ENCODE measurements at regions not wholly inside any gene's neighbourhood (a gene's known extent, or its start where the extent isn't known, plus 50 kb on each side); places are given as distances from the start of the nearest gene placed in this dataset.
A peak's percentile ranks its signal among the peaks of the same experiment; 100 is the strongest.

DNA sequence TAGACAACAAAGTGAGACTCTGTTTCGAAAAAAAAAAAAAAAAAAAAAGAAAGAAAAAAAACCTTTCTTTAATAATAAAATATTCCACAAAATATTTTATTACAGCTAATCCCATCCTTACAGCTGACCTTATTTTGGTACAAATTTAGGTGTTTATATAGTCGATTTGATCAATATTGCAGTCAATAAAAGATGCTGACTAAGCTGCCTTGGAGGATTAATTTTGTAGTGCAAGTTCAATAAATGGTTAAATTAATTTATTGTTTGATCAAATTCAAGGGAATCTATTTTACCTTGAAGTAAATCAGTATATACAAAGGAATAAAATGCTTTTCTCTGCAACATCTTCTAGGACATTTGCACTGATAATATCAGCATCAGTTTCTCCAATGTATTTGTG lies 1764.3 kb downstream of the NCAM2 start:
- TF ChIP-seq, protein P1, sequence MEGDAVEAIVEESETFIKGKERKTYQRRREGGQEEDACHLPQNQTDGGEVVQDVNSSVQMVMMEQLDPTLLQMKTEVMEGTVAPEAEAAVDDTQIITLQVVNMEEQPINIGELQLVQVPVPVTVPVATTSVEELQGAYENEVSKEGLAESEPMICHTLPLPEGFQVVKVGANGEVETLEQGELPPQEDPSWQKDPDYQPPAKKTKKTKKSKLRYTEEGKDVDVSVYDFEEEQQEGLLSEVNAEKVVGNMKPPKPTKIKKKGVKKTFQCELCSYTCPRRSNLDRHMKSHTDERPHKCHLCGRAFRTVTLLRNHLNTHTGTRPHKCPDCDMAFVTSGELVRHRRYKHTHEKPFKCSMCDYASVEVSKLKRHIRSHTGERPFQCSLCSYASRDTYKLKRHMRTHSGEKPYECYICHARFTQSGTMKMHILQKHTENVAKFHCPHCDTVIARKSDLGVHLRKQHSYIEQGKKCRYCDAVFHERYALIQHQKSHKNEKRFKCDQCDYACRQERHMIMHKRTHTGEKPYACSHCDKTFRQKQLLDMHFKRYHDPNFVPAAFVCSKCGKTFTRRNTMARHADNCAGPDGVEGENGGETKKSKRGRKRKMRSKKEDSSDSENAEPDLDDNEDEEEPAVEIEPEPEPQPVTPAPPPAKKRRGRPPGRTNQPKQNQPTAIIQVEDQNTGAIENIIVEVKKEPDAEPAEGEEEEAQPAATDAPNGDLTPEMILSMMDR (IDR thresholded peaks at IDR 0.05; ENCODE audit: control insufficient read depth, insufficient read depth, low read depth, low read length, missing control alignments): no peak
- H3K4me3 ChIP-seq (ENCODE audit: control insufficient read depth, low read depth, low read length): no peak overlapping the region
- DNase-seq (ENCODE audit: low read depth): no peak

DNA sequence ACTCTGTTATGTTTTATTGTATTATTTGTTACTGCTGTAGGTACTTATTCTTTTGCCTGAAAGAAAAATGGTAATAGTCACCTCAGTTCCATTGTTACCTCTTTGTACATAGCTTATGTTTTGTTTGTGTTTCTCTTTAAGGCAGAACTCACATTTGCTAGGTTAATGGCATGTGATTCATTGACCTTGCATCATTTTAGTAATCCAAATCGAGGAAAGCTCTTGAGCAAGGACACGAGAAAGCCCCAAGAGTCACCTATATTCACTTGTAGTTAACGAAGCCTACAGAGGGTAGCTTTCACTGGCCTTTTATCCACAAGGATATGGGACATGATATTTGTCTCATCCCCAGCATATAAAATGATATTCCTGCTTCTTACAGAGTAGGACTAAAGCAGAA lies 1765.2 kb downstream of the NCAM2 start:
- H3K4me3 ChIP-seq (ENCODE audit: control insufficient read depth, low read depth, low read length): no peak overlapping the region
- TF ChIP-seq, protein P1 (IDR thresholded peaks at IDR 0.05; ENCODE audit: control insufficient read depth, insufficient read depth, low read depth, low read length, missing control alignments): no peak
- no peak for DNase-seq (ENCODE audit: low read depth)

DNA sequence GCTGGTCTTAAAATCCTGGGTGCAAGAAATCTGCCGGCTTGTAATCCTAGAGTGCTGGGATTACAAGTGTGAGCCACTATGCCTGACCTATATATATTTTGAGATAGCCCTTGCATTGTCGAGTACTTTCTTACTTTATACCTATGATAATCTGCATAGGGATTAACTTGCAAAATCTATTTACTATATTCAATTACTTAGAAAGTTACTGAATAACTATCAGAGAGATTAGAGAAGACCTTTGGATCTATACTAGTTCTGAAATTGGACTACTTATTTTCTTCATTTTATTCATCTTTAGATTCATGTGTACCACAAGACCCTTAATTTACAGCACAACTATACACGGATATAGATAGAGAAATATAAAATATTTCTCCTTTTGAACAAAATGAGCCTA lies 1766.0 kb downstream of the NCAM2 start:
- TF ChIP-seq, protein P1 (IDR thresholded peaks at IDR 0.05; ENCODE audit: control insufficient read depth, insufficient read depth, low read depth, low read length, missing control alignments): no peak

DNA sequence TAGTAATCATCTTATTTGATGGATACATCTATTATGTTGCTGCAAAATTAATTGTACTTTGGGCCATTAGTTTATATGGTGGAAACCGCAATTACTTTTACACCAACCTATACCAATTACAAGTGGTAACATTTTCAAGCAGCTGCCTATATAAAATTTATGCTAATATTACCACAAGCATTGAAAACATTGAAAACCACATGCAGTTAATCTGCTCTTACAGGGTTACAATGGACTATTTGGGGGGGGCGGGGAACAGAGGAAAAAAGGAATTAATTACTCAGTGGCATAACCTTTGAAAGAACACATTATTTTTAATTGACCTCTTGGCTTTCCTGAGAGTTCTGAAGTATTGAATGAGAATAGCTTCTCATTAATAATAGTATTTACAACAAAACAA lies 1793.2 kb downstream of the NCAM2 start:
- TF ChIP-seq, protein P1 (IDR thresholded peaks at IDR 0.05; ENCODE audit: control insufficient read depth, insufficient read depth, low read depth, low read length, missing control alignments): no peak
- no peak for DNase-seq (ENCODE audit: low read depth)
- no peak overlapping the region for H3K4me3 ChIP-seq (ENCODE audit: control insufficient read depth, low read depth, low read length)

More for the DNA sequence above, 1766.0 kb downstream of the NCAM2 start:
- DNase-seq (ENCODE audit: low read depth): no peak
- H3K4me3 ChIP-seq (ENCODE audit: control insufficient read depth, low read depth, low read length): no peak overlapping the region

DNA sequence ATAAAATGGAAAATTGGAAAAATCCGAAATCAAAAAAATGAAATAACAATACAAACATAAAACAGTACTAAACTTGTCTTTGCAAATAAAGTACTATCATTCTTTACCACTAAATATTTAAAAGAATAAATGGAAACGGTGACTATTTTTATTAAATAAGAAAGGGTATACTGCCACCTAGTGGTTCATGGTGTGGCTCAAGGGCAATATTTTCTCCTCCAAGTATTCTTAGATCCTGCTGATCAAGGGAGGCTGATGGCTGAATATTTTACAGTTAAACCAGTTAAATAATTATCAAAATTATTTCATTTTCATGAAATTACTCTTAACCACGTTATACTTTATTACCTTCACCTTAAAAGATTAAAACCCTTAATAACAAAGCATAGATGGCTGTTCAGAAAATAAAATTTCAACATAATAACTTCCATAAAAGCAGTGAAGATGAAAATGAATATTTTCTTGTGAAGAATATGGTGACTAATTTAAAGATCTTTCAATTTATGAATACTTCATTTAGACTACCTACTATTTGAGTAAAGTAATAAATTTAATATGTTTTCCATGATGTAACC lies 1793.9 kb downstream of the NCAM2 start:
- no peak overlapping the region for H3K4me3 ChIP-seq (ENCODE audit: control insufficient read depth, low read depth, low read length)
- TF ChIP-seq, protein P1 (IDR thresholded peaks at IDR 0.05; ENCODE audit: control insufficient read depth, insufficient read depth, low read depth, low read length, missing control alignments): peak; percentile 58
- no peak for DNase-seq (ENCODE audit: low read depth)

DNA sequence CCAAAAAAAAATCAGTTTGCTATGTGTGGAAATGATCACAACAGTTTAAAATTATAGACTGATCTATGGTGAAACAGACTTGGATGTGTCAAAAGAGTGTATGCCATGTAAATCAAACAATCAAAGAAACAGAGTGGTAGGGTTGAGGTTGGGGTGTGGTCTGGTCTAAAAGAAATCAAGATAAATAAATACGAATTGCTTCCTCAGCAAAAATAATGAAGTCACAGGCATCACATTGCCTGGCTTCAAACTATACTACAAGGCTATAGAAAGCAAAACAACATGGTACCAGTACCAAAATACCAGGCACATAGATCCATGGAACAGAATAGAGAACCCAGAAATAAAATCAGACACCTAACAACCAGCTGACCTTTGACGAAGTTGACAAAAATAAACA lies 1796.9 kb downstream of the NCAM2 start:
- TF ChIP-seq, protein P1 (IDR thresholded peaks at IDR 0.05; ENCODE audit: control insufficient read depth, insufficient read depth, low read depth, low read length, missing control alignments): no peak
- DNase-seq (ENCODE audit: low read depth): no peak
- no peak overlapping the region for H3K4me3 ChIP-seq (ENCODE audit: control insufficient read depth, low read depth, low read length)

DNA sequence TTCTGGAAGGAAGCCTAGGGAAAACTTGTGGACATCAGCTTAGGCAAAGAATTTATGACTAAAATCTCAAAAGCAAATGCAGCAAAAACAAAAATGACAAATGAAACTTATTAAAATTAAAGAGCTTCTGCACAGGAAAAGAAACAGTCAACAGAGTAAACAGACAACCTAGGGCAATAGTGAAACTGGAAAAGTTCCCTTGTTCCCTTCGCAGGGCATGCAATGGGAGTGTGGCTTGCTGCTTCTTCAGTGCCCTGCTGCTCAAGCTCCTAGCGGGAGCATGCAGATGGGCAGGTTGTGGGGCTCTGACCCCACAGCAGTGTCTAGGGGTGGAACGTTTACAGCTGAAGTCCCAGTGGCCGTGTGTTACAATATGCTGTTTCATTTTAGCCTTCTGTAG lies 1797.4 kb downstream of the NCAM2 start:
- TF ChIP-seq, protein P1 (IDR thresholded peaks at IDR 0.05; ENCODE audit: control insufficient read depth, insufficient read depth, low read depth, low read length, missing control alignments): no peak
- no peak overlapping the region for H3K4me3 ChIP-seq (ENCODE audit: control insufficient read depth, low read depth, low read length)
- DNase-seq (ENCODE audit: low read depth): no peak
